HepG2 (cell line): ENCODE measurements at regions not wholly inside any gene's neighbourhood (a gene's known extent, or its start where the extent isn't known, plus 50 kb on each side); places are given as distances from the start of the nearest gene placed in this dataset.
A peak's percentile ranks its signal among the peaks of the same experiment; 100 is the strongest.

Experiments
- CHD4 ChIP-seq: fragments of 200-600 bp; sonication (generic); IDR thresholded peaks from 2 replicates; pipeline ENCODE4 v1.7.0; 2017; ENCODE audit warnings: mild to moderate bottlenecking, low read length, borderline replicate concordance
- ETV6 ChIP-seq: sonication (generic); formaldehyde crosslinking; conservative IDR thresholded peaks from 2 replicates; pipeline ENCODE4 v1.4.0; 2020; ENCODE audit warnings: missing genetic modification reagents
- GFI1 ChIP-seq: sonication (generic); formaldehyde crosslinking; IDR thresholded peaks from 2 replicates; pipeline ENCODE4 v1.5.0; 2020; ENCODE audit warnings: missing genetic modification reagents, mild to moderate bottlenecking, borderline replicate concordance
- HMGXB3 ChIP-seq: sonication (generic); formaldehyde crosslinking; IDR thresholded peaks from 2 replicates; pipeline ENCODE4 v1.4.0; 2020; ENCODE audit warnings: missing genetic modification reagents, borderline replicate concordance
- KLF11 ChIP-seq: IDR thresholded peaks from 2 replicates; pipeline ENCODE4 v1.6.1; 2016; ENCODE audit warnings: missing compliant biosample characterization
- NR1H2 ChIP-seq: sonication (generic); formaldehyde crosslinking; IDR thresholded peaks from 2 replicates; pipeline ENCODE4 v1.8.1; 2022; ENCODE audit warnings: low read depth, missing genetic modification reagents, borderline replicate concordance
- PATZ1 ChIP-seq: sonication (generic); formaldehyde crosslinking; IDR thresholded peaks from 2 replicates; pipeline ENCODE4 v1.4.0; 2020; ENCODE audit warnings: missing genetic modification reagents
- PHB2 ChIP-seq: fragments of 450-650 bp; IDR thresholded peaks from 2 replicates; pipeline ENCODE4 v1.6.1; 2018; ENCODE audit not compliant: partially characterized antibody
- PHF21A ChIP-seq: sonication (generic); formaldehyde crosslinking; IDR thresholded peaks from 2 replicates; pipeline ENCODE4 v1.5.0; 2020; ENCODE audit warnings: mild to moderate bottlenecking, missing genetic modification reagents
- SMAD1 ChIP-seq: sonication (generic); formaldehyde crosslinking; IDR thresholded peaks from 2 replicates; pipeline ENCODE4 v1.4.0; 2020; ENCODE audit warnings: missing genetic modification reagents, low read depth, mild to moderate bottlenecking, borderline replicate concordance
- UBTF ChIP-seq: sonication (generic); formaldehyde crosslinking; IDR thresholded peaks from 2 replicates; pipeline ENCODE4 v1.4.0; 2020; ENCODE audit warnings: mild to moderate bottlenecking, missing genetic modification reagents
- WIZ ChIP-seq: sonication (generic); formaldehyde crosslinking; IDR thresholded peaks from 2 replicates; pipeline ENCODE4 v1.5.1; 2020; ENCODE audit warnings: mild to moderate bottlenecking, missing genetic modification reagents
- ZNF10 ChIP-seq: sonication (generic); formaldehyde crosslinking; IDR thresholded peaks from 2 replicates; pipeline ENCODE4 v1.4.0; 2020; ENCODE audit warnings: mild to moderate bottlenecking, low read depth, missing genetic modification reagents, borderline replicate concordance
- ZNF180 ChIP-seq: sonication (generic); formaldehyde crosslinking; IDR thresholded peaks from 2 replicates; pipeline ENCODE4 v1.4.0; 2020; ENCODE audit warnings: low read depth, missing genetic modification reagents, borderline replicate concordance
- ZNF317 ChIP-seq: sonication (generic); formaldehyde crosslinking; IDR thresholded peaks from 2 replicates; pipeline ENCODE4 v1.5.0; 2020; ENCODE audit warnings: mild to moderate bottlenecking, missing genetic modification reagents
- ZNF331 ChIP-seq: sonication (generic); formaldehyde crosslinking; IDR thresholded peaks from 2 replicates; pipeline ENCODE4 v1.4.0; 2020; ENCODE audit warnings: missing genetic modification reagents
- TF ChIP-seq, protein P1 (sequence below): sonication (generic); formaldehyde crosslinking; IDR thresholded peaks from 2 replicates; pipeline ENCODE4 v1.4.0; 2020; ENCODE audit warnings: missing genetic modification reagents, mild to moderate bottlenecking, borderline replicate concordance

DNA sequence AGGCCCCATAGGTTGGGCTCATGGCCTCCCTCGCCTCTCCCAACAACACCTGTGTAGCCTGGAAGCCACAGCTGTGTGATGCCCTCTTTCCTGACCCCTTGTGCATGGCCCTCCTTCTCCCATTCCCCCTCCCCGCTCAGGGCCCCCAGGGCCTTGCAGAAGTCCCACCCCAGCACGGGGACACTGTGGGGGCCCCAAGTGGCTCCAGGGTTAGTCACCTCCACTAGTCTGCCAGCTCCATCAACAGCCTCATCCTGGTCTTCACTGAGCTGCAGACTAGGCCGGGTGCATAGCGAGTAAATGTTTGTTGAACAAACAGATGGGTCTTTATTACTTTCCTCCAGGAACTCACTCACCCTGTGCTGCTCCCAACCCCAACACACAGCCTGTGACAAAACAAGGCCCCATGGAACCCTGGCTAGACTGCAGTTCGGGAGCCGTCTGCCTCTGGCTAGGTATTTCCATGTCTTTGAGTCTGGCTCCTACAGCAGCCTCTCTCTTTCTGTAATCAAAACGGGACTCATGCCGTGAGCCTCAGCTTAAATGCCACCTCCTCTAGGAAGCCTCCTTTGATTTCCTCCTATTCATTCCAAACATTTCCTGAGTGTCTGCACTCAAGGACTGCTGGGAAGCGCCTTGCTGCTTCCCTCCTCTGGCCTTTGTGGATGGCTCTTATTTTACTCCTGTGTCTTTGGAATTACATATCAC, 109.9 kb upstream of the ID2 start (continued):
- TF ChIP-seq CHD4 (peak; percentile 96), UBTF (CRISPR knock-in tag) (no peak; the same call in none of the 2 replicates), WIZ (CRISPR knock-in tag) (no peak; the same call in 1 of the 2 replicates), ZNF331 (CRISPR knock-in tag) (peak; percentile 57; the same call in 1 of the 2 replicates), SMAD1 (CRISPR knock-in tag) (no peak), ZNF180 (CRISPR knock-in tag) (no peak), GFI1 (CRISPR knock-in tag) (peak; percentile 63), PATZ1 (peak; percentile 92), KLF11 (CRISPR knock-in tag) (no peak), HMGXB3 (CRISPR knock-in tag) (no peak), PHB2 (no peak), PHF21A (CRISPR knock-in tag) (peak; percentile 59; the same call in 1 of the 2 replicates), ETV6 (CRISPR knock-in tag) (no peak), NR1H2 (CRISPR knock-in tag) (no peak), ZNF10 (CRISPR knock-in tag) (no peak), ZNF317 (CRISPR knock-in tag) (peak; percentile 87)
- TF ChIP-seq, protein P1, sequence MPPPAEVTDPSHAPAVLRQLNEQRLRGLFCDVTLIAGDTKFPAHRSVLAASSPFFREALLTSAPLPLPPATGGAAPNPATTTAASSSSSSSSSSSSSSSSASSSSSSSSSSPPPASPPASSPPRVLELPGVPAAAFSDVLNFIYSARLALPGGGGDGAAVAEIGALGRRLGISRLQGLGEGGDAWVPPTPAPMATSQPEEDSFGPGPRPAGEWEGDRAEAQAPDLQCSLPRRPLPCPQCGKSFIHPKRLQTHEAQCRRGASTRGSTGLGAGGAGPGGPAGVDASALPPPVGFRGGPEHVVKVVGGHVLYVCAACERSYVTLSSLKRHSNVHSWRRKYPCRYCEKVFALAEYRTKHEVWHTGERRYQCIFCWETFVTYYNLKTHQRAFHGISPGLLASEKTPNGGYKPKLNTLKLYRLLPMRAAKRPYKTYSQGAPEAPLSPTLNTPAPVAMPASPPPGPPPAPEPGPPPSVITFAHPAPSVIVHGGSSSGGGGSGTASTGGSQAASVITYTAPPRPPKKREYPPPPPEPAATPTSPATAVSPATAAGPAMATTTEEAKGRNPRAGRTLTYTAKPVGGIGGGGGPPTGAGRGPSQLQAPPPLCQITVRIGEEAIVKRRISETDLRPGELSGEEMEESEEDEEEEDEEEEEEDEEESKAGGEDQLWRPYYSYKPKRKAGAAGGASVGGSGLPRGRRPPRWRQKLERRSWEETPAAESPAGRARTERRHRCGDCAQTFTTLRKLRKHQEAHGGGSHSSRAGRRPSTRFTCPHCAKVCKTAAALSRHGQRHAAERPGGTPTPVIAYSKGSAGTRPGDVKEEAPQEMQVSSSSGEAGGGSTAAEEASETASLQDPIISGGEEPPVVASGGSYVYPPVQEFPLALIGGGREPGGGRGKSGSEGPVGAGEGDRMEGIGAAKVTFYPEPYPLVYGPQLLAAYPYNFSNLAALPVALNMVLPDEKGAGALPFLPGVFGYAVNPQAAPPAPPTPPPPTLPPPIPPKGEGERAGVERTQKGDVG: peak; percentile 27; the same call in 1 of the 2 replicates
